22Rv1 (cell line): ENCODE measurements at regions not wholly inside any gene's neighbourhood (a gene's known extent, or its start where the extent isn't known, plus 50 kb on each side); places are given as distances from the start of the nearest gene placed in this dataset.

Experiments used
- CTCF ChIP-seq: fragments of 450-650 bp; IDR thresholded peaks from 2 replicates; pipeline ENCODE4 v1.5.1; 2017; ENCODE audit warnings: mild to moderate bottlenecking
- ZFX ChIP-seq: fragments of 450-650 bp; IDR thresholded peaks from 2 replicates; pipeline ENCODE4 v1.6.1; 2017; ENCODE audit warnings: antibody characterized with exemption, borderline replicate concordance

DNA sequence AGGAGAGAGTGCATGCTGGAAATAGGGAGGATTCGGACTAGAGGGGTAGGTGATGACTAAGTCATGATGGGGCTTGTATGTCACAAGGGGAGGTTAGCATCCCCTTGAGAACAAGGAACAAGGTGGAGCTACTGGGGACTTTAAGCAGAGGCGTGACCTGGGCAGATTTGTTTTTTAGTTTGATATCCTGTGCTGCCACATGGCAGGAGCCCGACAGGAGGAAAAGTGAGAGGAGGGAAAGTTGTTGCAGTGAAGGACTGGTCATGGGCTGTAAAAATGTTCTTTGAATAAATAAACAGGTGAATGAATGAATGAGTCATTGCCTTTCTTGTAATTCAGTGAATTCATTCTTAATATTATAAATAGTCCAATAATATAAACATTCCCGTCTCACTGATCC is 365.1 kb upstream of the CDH5 start:
- TF ChIP-seq CTCF (no peak), ZFX (no peak)
